ENCODE measurements at regions not wholly inside any gene's neighbourhood (a gene's known extent, or its start where the extent isn't known, plus 50 kb on each side); places are given as distances from the start of the nearest gene placed in this dataset.
"Not testable (repeated sequence)": the region's sequence is repeated elsewhere in the genome, so short reads cannot be mapped to it uniquely, and the experiment has no call there.

DNA sequence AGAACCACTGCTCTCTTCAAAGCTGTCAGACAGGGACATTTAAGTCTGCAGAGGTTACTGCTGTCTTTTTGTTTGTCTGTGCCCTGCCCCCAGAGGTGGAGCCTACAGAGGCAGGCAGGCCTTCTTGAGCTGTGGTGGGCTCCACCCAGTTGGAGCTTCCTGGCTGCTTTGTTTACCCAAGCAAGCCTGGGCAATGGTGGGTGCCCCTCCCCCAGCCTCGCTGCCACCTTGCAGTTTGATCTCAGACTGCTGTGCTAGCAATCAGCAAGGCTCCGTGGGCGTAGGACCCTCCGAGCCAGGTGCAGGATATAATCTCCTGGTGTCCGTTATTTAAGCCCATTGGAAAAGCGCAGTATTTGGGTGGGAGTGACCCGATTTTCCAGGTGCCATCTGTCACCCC is 179.5 kb upstream of the PROX1 start:
- TF ChIP-seq TAF1 (IDR thresholded peaks at IDR 0.05; ENCODE audit: borderline replicate concordance, low read depth, low read length); POLR2A (IDR thresholded peaks at IDR 0.05; ENCODE audit: low read depth, low read length); POLR2AphosphoS5 (IDR thresholded peaks at IDR 0.05; ENCODE audit: low read depth, low read length): not testable (repeated sequence)

Measured in GM12892 (cell line).